ENCODE measurements at regions not wholly inside any gene's neighbourhood (a gene's known extent, or its start where the extent isn't known, plus 50 kb on each side); places are given as distances from the start of the nearest gene placed in this dataset.

- H3T11ph ChIP-seq (ENCODE audit: low read length), result no peak overlapping the region
- H3K9ac ChIP-seq (ENCODE audit: extremely low read depth, insufficient read length, low read length), result no peak overlapping the region
- H2BK20ac ChIP-seq (ENCODE audit: low read depth, low read length, poor library complexity, severe bottlenecking), result no peak overlapping the region
- no peak overlapping the region for H4K8ac ChIP-seq (replicated peaks; ENCODE audit: insufficient read length, low read depth, low read length)
- WGBS (ENCODE audit: extremely low coverage, insufficient read length, low lambda C conversion rate), result no CpG with 5 or more reads among the region's 2 CpGs
- H4K5ac ChIP-seq (ENCODE audit: insufficient read length, low read depth, low read length), result no peak overlapping the region
- H3K79me2 ChIP-seq (ENCODE audit: insufficient read depth, low read length), result no peaks in the 10 kb centered on the region
- H2BK5ac ChIP-seq (ENCODE audit: insufficient read length, low read length), result no peak overlapping the region
- no peaks in the 10 kb centered on the region for H3K27me3 ChIP-seq (ENCODE audit: insufficient read depth, low read length)
- no peak overlapping the region for H2BK120ac ChIP-seq (ENCODE audit: low read depth, low read length, poor library complexity, severe bottlenecking)
- no peak for DNase-seq
- no peak overlapping the region for H2BK15ac ChIP-seq (ENCODE audit: low read depth, low read length)
- no peak overlapping the region for H3K14ac ChIP-seq (ENCODE audit: insufficient read depth, low read length)
- Mint-ChIP-seq H3K4me1 (peaks cover 22 to 26% of the 10 kb centered on the region in 2 experiments), H3K27me3 (ENCODE audit: low read depth) (no peaks in the 10 kb centered on the region; the same call in 1 of the 2 replicates), H3K36me3 (ENCODE audit: insufficient read depth in 1 of 3, low read depth in 3 of 3) (peaks cover 0 to 4% (median 2%) of the 10 kb centered on the region in 3 experiments; a peak in 3 of 7 replicates), H3K27ac (no peak overlapping the region), H3K4me3 (no peak overlapping the region), H3K9me3 (peaks cover 2 to 6% of the 10 kb centered on the region in 2 experiments; a peak in 4 of 5 replicates)
- no peak overlapping the region for H2AK5ac ChIP-seq (ENCODE audit: insufficient read length, low read length)
- H3K79me1 ChIP-seq (ENCODE audit: insufficient read depth, low read depth, low read length, poor library complexity, severe bottlenecking), result no peaks in the 10 kb centered on the region
- no peak for TF ChIP-seq CTCF (conservative IDR thresholded peaks at IDR 0.05)
- H3K27ac ChIP-seq (ENCODE audit: insufficient read length, low read depth, low read length), result no peak overlapping the region
- no peaks in the 10 kb centered on the region for H4K20me1 ChIP-seq (ENCODE audit: control insufficient read depth, insufficient read depth, insufficient read length)
- no peak overlapping the region for H4K91ac ChIP-seq (ENCODE audit: insufficient read length, low read depth, low read length)
- H2BK12ac ChIP-seq (ENCODE audit: insufficient read length, low read depth, low read length), result no peak overlapping the region
- no peaks in the 10 kb centered on the region for H3K23me2 ChIP-seq (ENCODE audit: insufficient read length, low read depth, low read length, poor library complexity, severe bottlenecking)
- H3K9me3 ChIP-seq (ENCODE audit: control insufficient read depth, low read depth, low read length), result no peaks in the 10 kb centered on the region
- no peak overlapping the region for H3K23ac ChIP-seq (ENCODE audit: insufficient read length, low read depth, low read length)
- H3K4me2 ChIP-seq (ENCODE audit: insufficient read depth, insufficient read length, low read length), result no peak overlapping the region
- no peak overlapping the region for H2AFZ ChIP-seq (ENCODE audit: low read length)
- H3K4ac ChIP-seq (ENCODE audit: low read depth, low read length), result no peak overlapping the region
- H3K4me1 ChIP-seq (ENCODE audit: insufficient read depth, low read length), result no peaks in the 10 kb centered on the region
- no peak overlapping the region for H3K56ac ChIP-seq (ENCODE audit: insufficient read length, low read depth, low read length)
- no peak overlapping the region for H3K18ac ChIP-seq (ENCODE audit: insufficient read length, low read depth, low read length)
These were observed 101.0 kb upstream of the HDGFL1 start for GRCh38 chr6:22468256-22468965.
